Endothelial cell of umbilical vein (primary cell): ENCODE measurements at regions not wholly inside any gene's neighbourhood (a gene's known extent, or its start where the extent isn't known, plus 50 kb on each side); places are given as distances from the start of the nearest gene placed in this dataset.

Experiments used
- EZH2 ChIP-seq: IDR thresholded peaks from 2 replicates; pipeline ENCODE4 v1.6.1; 2012; ENCODE audit warnings: borderline replicate concordance, low read depth, mild to moderate bottlenecking, moderate library complexity, low read length, inconsistent platforms; ENCODE audit not compliant: severe bottlenecking
- GATA2 ChIP-seq: IDR thresholded peaks from 2 replicates; pipeline ENCODE4 v1.7.0; 2011; ENCODE audit warnings: low read depth, mild to moderate bottlenecking, moderate library complexity, mixed read lengths, low read length; ENCODE audit not compliant: insufficient read length, insufficient read depth
- MYC ChIP-seq: IDR thresholded peaks from one replicate; pipeline ENCODE4 v1.6.1; 2011; ENCODE audit warnings: mild to moderate bottlenecking, low read depth, low read length
- POLR2A ChIP-seq: IDR thresholded peaks from 2 replicates; pipeline ENCODE4 v1.6.1; 2012; ENCODE audit warnings: low read depth, mild to moderate bottlenecking, control low read depth, low read length
- POLR2AphosphoS5 ChIP-seq: IDR thresholded peaks from 2 replicates; pipeline ENCODE4 v1.6.1; 2012; ENCODE audit warnings: low read depth, mild to moderate bottlenecking, control low read depth, low read length, moderate library complexity; ENCODE audit not compliant: insufficient read depth
- TF ChIP-seq, protein P1 (sequence below), 2 donors: IDR thresholded peaks; 1 replicate in 1 of 2; 2 replicates in 1 of 2; pipeline ENCODE4 v1.5.1; 2011; ENCODE audit warnings: low read length in 2 of 2, mild to moderate bottlenecking in 2 of 2, moderate library complexity in 2 of 2, control low read depth in 1 of 2, inconsistent platforms in 1 of 2, low read depth in 1 of 2; ENCODE audit not compliant: insufficient read depth in 1 of 2; ENCODE audit errors: extremely low read depth in 1 of 2
- TF ChIP-seq, protein P2 (sequence below): IDR thresholded peaks from 2 replicates; pipeline ENCODE4 v1.6.1; 2011; ENCODE audit not compliant: insufficient read depth, insufficient read length

DNA sequence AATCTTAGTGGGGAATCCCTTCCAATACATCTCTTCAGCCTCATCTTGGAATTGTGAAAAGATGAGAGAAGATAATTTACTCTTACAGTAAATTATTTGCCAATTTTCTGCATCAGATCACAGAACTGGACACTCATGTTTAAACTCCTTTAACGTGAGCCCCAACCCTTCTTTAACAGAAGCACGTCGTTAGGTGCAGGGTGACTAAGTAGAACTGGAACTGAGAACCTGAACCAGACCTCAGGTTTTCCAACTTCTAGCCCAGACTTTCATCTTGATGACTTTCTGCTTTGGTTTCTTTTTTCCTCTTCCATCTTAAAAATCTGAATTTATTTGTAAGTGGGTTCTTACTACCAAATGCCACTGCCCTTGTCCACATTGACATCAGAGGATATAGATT lies 57.2 kb upstream of the LYZL2 start:
- TF ChIP-seq, protein P1, sequence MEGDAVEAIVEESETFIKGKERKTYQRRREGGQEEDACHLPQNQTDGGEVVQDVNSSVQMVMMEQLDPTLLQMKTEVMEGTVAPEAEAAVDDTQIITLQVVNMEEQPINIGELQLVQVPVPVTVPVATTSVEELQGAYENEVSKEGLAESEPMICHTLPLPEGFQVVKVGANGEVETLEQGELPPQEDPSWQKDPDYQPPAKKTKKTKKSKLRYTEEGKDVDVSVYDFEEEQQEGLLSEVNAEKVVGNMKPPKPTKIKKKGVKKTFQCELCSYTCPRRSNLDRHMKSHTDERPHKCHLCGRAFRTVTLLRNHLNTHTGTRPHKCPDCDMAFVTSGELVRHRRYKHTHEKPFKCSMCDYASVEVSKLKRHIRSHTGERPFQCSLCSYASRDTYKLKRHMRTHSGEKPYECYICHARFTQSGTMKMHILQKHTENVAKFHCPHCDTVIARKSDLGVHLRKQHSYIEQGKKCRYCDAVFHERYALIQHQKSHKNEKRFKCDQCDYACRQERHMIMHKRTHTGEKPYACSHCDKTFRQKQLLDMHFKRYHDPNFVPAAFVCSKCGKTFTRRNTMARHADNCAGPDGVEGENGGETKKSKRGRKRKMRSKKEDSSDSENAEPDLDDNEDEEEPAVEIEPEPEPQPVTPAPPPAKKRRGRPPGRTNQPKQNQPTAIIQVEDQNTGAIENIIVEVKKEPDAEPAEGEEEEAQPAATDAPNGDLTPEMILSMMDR (IDR thresholded peaks at IDR 0.05; ENCODE audit: extremely low read depth in 1 of 2, insufficient read depth in 1 of 2, low read depth in 1 of 2, low read length in 2 of 2), result no peak
- no peak for TF ChIP-seq POLR2A
- no peak for TF ChIP-seq POLR2AphosphoS5
- TF ChIP-seq MYC, result no peak
- no peak for TF ChIP-seq EZH2
- TF ChIP-seq, protein P2, sequence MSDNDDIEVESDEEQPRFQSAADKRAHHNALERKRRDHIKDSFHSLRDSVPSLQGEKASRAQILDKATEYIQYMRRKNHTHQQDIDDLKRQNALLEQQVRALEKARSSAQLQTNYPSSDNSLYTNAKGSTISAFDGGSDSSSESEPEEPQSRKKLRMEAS, result no peak
- no peak for TF ChIP-seq GATA2
